ENCODE measurements at regions not wholly inside any gene's neighbourhood (a gene's known extent, or its start where the extent isn't known, plus 50 kb on each side); places are given as distances from the start of the nearest gene placed in this dataset.

DNA sequence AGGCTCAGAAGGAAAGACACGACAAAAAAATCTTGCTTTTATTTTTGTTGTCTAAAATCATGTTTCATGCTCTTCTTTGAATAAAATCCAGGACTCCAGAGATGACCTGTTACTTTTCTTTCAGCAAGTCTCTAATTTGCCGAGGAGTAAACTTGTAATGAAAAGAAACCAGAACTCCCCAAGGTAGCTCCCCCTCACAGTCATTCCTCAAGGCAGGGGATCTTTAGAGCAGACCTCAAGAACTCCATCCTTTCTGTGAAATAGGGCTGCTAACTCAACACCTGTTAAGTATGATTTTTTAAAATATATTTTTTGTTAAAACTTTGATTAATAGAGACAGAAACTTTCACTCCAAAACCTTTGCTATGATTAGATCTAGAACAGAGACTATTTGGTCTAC, 82.7 kb upstream of the ABCD3 start:
- Histone ChIP-seq H3K36me3 (no peaks in the 10 kb centered on the region), H3K9me3 (no peaks in the 10 kb centered on the region), H3K27me3 (no peaks in the 10 kb centered on the region), H3K4me1 (peaks cover 0 to 8% of the 10 kb centered on the region in 2 donors), H3K27ac (peak overlapping the region; percentile 29 to 64 (median 52)), H3K4me3 (no peak overlapping the region)
- DNase-seq (no peak), ATAC-seq (no peak)
- in situ Hi-C loops (cut with MboI; ENCODE audit: low sequenced_read_pairs in 4 of 4), result loop anchor here (5.0 to 10.0 kb wide), 3 partner anchors 271 to 311 kb away; no protein-coding TSS in a partner anchor
- no peak for TF ChIP-seq POLR2A (IDR thresholded peaks at IDR 0.05)
- TF ChIP-seq, protein P1, sequence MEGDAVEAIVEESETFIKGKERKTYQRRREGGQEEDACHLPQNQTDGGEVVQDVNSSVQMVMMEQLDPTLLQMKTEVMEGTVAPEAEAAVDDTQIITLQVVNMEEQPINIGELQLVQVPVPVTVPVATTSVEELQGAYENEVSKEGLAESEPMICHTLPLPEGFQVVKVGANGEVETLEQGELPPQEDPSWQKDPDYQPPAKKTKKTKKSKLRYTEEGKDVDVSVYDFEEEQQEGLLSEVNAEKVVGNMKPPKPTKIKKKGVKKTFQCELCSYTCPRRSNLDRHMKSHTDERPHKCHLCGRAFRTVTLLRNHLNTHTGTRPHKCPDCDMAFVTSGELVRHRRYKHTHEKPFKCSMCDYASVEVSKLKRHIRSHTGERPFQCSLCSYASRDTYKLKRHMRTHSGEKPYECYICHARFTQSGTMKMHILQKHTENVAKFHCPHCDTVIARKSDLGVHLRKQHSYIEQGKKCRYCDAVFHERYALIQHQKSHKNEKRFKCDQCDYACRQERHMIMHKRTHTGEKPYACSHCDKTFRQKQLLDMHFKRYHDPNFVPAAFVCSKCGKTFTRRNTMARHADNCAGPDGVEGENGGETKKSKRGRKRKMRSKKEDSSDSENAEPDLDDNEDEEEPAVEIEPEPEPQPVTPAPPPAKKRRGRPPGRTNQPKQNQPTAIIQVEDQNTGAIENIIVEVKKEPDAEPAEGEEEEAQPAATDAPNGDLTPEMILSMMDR (IDR thresholded peaks at IDR 0.05 in 4 of 5, conservative IDR thresholded peaks at IDR 0.05 in 1 of 5), result no peak
- intact Hi-C loops (cut with DNase I; ENCODE audit: low total_unique reads), result loop anchor here (2.0 kb wide), 1 partner anchor 99 kb away; the partner anchor contains the start of gene ARHGAP29

- Histone ChIP-seq H3K4me3 (no peak overlapping the region), H3K27ac (peak overlapping the region; percentile 29 to 64 (median 52)), H3K9me3 (no peaks in the 10 kb centered on the region), H3K36me3 (no peaks in the 10 kb centered on the region), H3K27me3 (no peaks in the 10 kb centered on the region), H3K4me1 (peaks cover 0 to 8% of the 10 kb centered on the region in 2 donors)
- DNase-seq (no peak), ATAC-seq (no peak)
- no peak for TF ChIP-seq POLR2A (IDR thresholded peaks at IDR 0.05)
- TF ChIP-seq, protein P1 (IDR thresholded peaks at IDR 0.05 in 4 of 5, conservative IDR thresholded peaks at IDR 0.05 in 1 of 5), result no peak
- intact Hi-C loops (cut with DNase I; ENCODE audit: low total_unique reads) (loop anchor here (2.0 to 5.0 kb wide), 2 partner anchors 98 to 287 kb away; partner anchors contain the start of gene ARHGAP29), in situ Hi-C loops (cut with MboI; ENCODE audit: low sequenced_read_pairs in 4 of 4) (loop anchor here (5.0 to 10.0 kb wide), 3 partner anchors 270 to 310 kb away; no protein-coding TSS in a partner anchor)
Observed at GRCh38 chr1:94334764-94335163, 83.4 kb upstream of the ABCD3 start.

DNA sequence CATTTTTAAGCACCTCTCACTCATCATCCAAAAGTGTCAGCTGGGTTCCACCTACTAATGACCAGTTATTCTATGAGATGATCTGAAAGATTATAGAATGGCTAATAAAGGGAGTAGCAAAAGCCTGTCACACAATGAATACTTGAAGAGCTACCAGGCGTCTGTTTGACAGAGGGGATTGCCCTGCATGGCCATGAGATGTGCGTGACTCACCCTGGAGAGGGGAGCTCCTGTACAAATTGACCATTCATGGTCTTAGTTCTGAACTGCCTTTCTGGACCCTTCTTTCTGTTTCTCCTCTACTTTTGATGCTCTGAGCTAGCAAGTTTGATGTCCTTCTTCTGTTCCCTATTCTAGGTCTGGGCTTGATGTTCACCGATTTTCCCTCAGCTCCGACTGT, 85.2 kb upstream of the ABCD3 start:
- H3K36me3 ChIP-seq, result no peaks in the 10 kb centered on the region
- ATAC-seq (no peak), DNase-seq (no peak)
- intact Hi-C loops (cut with DNase I; ENCODE audit: low total_unique reads) (loop anchor here (5.0 kb wide), 1 partner anchor 286 kb away; no protein-coding TSS in a partner anchor), in situ Hi-C loops (cut with MboI; ENCODE audit: low sequenced_read_pairs in 4 of 4) (loop anchor here in 2 of 4 donors (10.0 kb wide), 2 partner anchors 268 to 308 kb away; no protein-coding TSS in a partner anchor)
- no peaks in the 10 kb centered on the region for H3K9me3 ChIP-seq
- no peak overlapping the region for H3K27ac ChIP-seq
- H3K4me3 ChIP-seq, result no peak overlapping the region
- peaks cover 6 to 9% of the 10 kb centered on the region in 2 donors for H3K4me1 ChIP-seq
- TF ChIP-seq, protein P1 (IDR thresholded peaks at IDR 0.05 in 4 of 5, conservative IDR thresholded peaks at IDR 0.05 in 1 of 5), result no peak
- no peak for TF ChIP-seq POLR2A (IDR thresholded peaks at IDR 0.05)
- H3K27me3 ChIP-seq, result no peaks in the 10 kb centered on the region

GRCh38 chr1:94332516-94332915, 85.7 kb upstream of the ABCD3 start:
- Histone ChIP-seq H3K36me3 (no peaks in the 10 kb centered on the region), H3K27ac (no peak overlapping the region), H3K4me1 (peaks cover 10 to 13% of the 10 kb centered on the region in 2 donors), H3K9me3 (no peaks in the 10 kb centered on the region), H3K4me3 (no peak overlapping the region), H3K27me3 (no peaks in the 10 kb centered on the region)
- TF ChIP-seq, protein P1 (IDR thresholded peaks at IDR 0.05 in 4 of 5, conservative IDR thresholded peaks at IDR 0.05 in 1 of 5), result no peak
- TF ChIP-seq POLR2A (IDR thresholded peaks at IDR 0.05), result no peak
- ATAC-seq, result no peak
- intact Hi-C loops (cut with DNase I; ENCODE audit: low total_unique reads), result loop anchor here (5.0 kb wide), 1 partner anchor 285 kb away; no protein-coding TSS in a partner anchor
- in situ Hi-C loops (cut with MboI; ENCODE audit: low sequenced_read_pairs in 4 of 4), result loop anchor here in 2 of 4 donors (10.0 kb wide), 2 partner anchors 268 to 308 kb away; no protein-coding TSS in a partner anchor
- no peak for DNase-seq

All from gastrocnemius medialis (tissue), 4 donors.